ENCODE measurements at regions not wholly inside any gene's neighbourhood (a gene's known extent, or its start where the extent isn't known, plus 50 kb on each side); places are given as distances from the start of the nearest gene placed in this dataset.

DNA sequence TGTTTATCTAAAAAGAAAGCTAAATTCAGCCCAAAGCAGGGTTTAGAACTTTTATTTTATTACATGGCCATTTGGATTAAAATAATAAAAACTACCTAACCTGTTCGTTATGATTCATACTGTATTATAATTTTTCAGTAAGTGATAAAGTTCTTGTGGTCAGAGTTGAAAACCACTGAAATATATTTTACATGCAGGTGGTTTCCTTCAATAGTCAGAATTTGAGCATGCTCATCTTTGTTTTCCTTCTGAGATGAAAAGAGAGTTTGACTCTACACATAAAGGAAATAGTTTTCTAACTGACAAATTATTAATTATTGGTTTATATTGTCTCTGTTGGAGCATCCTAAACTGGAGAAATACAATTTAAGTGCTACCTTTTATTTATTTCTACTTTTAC, 114.0 kb upstream of the FKBP1C start:
- intact Hi-C loops (cut with micrococcal nuclease) (no loop called here), in situ Hi-C loops (cut with MboI; ENCODE audit: low sequenced_read_pairs) (no loop called here), dilution Hi-C loops (cut with HindIII; ENCODE audit: low sequenced_read_pairs, unreplicated experiment) (no loop called here)
- CTCF ChIA-PET = no interaction called here
- BruUV-seq (replicated peaks) = no TSS peak
- Histone ChIP-seq H2AK5ac (ENCODE audit: low read depth, low read length) (no peak overlapping the region), H2BK5ac (ENCODE audit: low read depth, low read length, poor library complexity, severe bottlenecking) (no peak overlapping the region), H3K79me1 (ENCODE audit: low read depth in 1 of 2, low read length in 2 of 2) (no peaks in the 10 kb centered on the region), H3K9me3 (ENCODE audit: control insufficient read depth, insufficient read depth, low read length) (peaks cover 5% of the 10 kb centered on the region; the same call in 1 of the 2 replicates), H2BK20ac (ENCODE audit: low read depth, low read length) (no peak overlapping the region), H3K14ac (replicated peaks; ENCODE audit: low read depth, low read length) (no peak overlapping the region), H3K9me1 (ENCODE audit: insufficient read depth, low read length) (no peaks in the 10 kb centered on the region), H3K27ac (ENCODE audit: insufficient read depth, low read length) (no peak overlapping the region), H3K4me1 (ENCODE audit: control insufficient read depth, insufficient read depth, low read length) (no peaks in the 10 kb centered on the region), H3K56ac (ENCODE audit: extremely low read depth, insufficient read depth, low read length) (no peak overlapping the region), H4K91ac (ENCODE audit: insufficient read depth, low read depth, low read length) (no peak overlapping the region), H4K5ac (ENCODE audit: low read depth, low read length) (no peak overlapping the region), H3K4me3 (ENCODE audit: insufficient read depth, low read depth, low read length) (no peak overlapping the region), H2BK120ac (ENCODE audit: low read depth, low read length) (no peak overlapping the region), H3K9ac (ENCODE audit: low read depth, low read length) (no peak overlapping the region), H4K20me1 (ENCODE audit: insufficient read depth, low read length) (no peaks in the 10 kb centered on the region), H3K4ac (ENCODE audit: low read depth, low read length) (no peak overlapping the region), H3K36me3 (ENCODE audit: control insufficient read depth, insufficient read depth, low read length) (no peaks in the 10 kb centered on the region), H3K27me3 (ENCODE audit: control insufficient read depth, insufficient read depth, low read length) (no peaks in the 10 kb centered on the region), H3K4me2 (ENCODE audit: low read depth, low read length) (no peak overlapping the region), H3K18ac (ENCODE audit: low read depth, low read length) (no peak overlapping the region), H2BK15ac (ENCODE audit: low read depth, low read length) (no peak overlapping the region), H3K23ac (ENCODE audit: low read depth, low read length) (no peak overlapping the region), H2AFZ (replicated peaks; ENCODE audit: low read length, poor library complexity) (no peak overlapping the region), H2AK9ac (replicated peaks; ENCODE audit: low read depth, low read length, poor library complexity) (no peak overlapping the region), H4K8ac (ENCODE audit: low read depth in 2 of 2, low read length in 2 of 2) (no peak overlapping the region)
- POLR2A ChIA-PET (ENCODE audit: unreplicated experiment) = no interaction called here
- DNase-seq = no peak
- no peak for TF ChIP-seq MAZ (IDR thresholded peaks at IDR 0.05; ENCODE audit: borderline replicate concordance, low read depth, low read length)
- TF ChIP-seq CEBPB (IDR thresholded peaks at IDR 0.05; ENCODE audit: low read depth, low read length) = no peak
- TF ChIP-seq, protein P1, sequence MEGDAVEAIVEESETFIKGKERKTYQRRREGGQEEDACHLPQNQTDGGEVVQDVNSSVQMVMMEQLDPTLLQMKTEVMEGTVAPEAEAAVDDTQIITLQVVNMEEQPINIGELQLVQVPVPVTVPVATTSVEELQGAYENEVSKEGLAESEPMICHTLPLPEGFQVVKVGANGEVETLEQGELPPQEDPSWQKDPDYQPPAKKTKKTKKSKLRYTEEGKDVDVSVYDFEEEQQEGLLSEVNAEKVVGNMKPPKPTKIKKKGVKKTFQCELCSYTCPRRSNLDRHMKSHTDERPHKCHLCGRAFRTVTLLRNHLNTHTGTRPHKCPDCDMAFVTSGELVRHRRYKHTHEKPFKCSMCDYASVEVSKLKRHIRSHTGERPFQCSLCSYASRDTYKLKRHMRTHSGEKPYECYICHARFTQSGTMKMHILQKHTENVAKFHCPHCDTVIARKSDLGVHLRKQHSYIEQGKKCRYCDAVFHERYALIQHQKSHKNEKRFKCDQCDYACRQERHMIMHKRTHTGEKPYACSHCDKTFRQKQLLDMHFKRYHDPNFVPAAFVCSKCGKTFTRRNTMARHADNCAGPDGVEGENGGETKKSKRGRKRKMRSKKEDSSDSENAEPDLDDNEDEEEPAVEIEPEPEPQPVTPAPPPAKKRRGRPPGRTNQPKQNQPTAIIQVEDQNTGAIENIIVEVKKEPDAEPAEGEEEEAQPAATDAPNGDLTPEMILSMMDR (conservative IDR thresholded peaks at IDR 0.05; ENCODE audit: low read depth, low read length) = no peak
- WGBS, 2 experiments (ENCODE audit: extremely low coverage in 2 of 2, insufficient read length in 1 of 2) = no CpG with 5 or more reads among the region's 1 CpG
- no peak for ATAC-seq (ENCODE audit: low read depth)

Data from IMR-90 (cell line).